GM19467 (cell line): ENCODE measurements at regions not wholly inside any gene's neighbourhood (a gene's known extent, or its start where the extent isn't known, plus 50 kb on each side); places are given as distances from the start of the nearest gene placed in this dataset.
"Not testable (repeated sequence)": the region's sequence is repeated elsewhere in the genome, so short reads cannot be mapped to it uniquely, and the experiment has no call there.

Experiments
- ATAC-seq: cut with Tn5 transposase; IDR thresholded peaks from one replicate; pipeline ENCODE4 v1.9.1; 2021; ENCODE audit warnings: mild to moderate bottlenecking, moderate library complexity; ENCODE audit not compliant: unreplicated experiment

DNA sequence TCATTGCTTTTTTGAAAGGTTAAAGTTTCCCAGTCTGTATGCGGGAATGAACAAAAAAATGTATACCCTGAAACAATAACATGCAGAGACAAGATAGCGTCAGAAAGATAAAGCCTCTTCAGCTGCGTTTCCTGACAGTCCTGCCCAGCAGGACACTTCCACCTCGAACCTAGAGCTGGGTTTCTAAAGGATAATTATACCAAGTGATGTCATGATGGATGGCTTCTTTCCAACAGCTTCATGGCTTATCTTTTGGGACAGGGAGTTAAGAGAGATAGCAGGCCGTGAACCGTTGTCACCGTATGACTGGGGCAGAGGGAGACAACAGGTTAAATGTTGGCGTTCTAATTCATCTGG is 267.6 kb upstream of the SGK1 start:
- no peak for ATAC-seq

DNA sequence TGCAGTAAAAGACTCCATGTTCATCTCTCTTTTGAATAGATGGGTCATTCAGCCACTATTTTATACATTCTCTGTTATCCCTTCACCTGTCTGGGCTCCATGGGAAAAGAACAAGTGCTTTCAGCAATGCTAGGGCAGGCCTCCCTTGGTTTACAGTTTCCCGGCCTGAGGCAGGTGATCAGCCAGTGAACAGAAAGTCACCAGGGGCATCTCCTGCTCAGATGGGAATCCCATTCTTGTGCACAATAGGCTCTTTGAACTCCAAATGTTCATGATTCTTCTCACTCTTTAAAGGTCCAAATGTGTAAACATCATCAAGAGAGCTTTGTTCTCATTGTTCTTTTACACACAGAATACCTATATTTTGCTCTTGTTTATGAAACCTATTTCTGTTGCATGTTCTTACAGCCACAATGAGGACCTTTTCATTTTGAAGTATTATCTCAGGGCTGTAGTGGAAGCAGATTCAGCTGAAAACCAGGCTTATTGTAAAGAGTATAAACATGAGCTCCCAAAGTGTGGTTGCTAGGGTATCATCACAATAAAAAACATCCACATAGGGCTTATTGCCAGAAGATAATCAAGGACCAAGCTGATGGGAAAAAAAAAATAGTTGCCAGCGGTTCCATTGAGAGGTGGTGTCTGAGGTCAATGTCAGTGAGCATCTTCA is 267.1 kb upstream of the SGK1 start:
- ATAC-seq = no peak

DNA sequence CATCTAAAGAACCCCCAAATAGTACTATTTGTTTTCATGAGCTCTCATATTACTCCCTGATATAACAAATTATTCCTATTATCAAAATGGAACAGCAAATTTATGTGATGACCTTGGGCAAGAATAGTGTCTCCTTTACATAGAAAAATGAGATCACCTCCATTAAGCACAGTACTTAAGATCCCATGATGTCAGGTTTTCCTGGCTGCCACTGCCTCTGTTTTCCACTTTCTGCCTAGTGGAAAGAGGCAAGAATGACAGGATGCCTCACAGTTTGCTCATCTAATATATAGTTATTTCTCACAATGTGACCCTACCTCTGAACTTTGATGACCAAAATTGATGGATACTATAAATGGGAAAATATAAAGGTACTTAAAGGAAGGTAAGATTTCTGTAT is 260.1 kb upstream of the SGK1 start:
- ATAC-seq = no peak

DNA sequence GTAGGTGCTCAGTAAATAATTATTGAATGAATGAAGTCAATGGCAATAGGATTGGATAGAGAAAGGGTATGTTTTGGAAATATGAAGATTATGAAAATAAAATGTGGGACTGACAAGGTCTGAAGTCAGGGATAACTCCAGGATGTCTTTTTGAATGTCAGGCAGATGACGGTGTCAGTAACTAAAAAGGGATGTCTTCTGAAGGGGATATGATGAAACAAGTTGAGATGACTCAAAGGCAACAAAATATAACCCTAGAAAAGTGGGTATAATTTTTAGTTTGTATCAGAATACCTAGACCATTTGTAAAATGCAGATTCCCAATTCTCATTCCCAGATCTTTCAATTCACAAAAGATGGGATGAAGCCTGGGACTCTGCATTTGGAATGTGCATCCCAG is 257.3 kb upstream of the SGK1 start:
- no peak for ATAC-seq

DNA sequence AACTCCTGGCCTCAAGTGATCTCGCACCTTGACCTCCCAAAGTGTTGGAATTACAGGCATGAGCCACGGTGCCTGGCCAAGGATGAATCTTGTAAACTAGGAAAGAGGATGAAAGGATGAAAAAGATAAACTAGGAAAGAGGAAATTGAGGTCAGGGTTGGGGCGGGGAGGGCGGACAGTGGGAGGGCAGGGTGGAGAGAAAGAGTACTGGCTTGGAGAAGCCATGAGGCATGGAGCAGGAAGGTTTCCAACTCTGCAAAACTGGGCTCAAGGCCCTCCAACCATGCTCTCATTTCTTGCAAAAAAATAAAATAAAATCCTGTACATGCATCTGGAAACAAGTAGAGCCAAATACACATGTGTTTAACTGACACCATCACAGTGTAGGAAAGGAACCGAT is 256.6 kb upstream of the SGK1 start:
- no peak for ATAC-seq

DNA sequence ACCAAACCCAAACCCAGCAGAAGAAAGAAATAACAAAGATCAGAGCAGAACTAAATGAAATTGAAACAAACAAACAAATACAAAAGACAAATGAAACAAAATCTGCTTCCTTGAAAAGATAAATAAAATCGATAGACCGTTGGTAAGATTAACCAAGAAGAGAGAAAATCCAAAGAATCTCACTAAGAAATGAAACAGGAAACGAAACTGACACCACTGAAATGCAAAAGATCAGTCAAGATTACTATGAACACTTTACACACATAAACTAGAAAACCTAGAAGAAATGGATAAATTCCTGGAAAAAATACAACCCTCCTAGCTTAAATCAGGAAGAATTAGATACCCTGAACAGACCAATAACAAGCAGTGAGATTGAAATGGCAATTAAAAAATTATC is 252.1 kb upstream of the SGK1 start:
- not testable (repeated sequence) for ATAC-seq

DNA sequence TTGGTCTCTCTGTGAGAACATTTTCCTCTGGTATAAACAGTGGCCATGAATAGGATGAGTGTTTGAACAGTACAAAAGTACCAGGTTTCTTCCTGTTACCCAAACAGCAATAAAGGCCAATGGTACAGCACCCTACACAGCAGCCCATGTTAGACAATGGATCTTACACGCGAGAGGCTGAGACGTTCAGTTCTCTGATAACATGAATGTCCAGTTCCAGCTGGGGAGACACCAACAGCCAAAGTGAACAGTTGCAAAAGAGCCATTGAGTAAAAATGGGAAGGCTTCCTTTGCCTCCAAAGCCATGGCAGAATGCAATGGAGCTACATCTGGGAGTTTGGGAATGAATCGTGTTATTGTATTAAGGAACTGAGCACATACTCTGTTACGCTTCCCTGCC is 246.8 kb upstream of the SGK1 start:
- ATAC-seq = no peak

DNA sequence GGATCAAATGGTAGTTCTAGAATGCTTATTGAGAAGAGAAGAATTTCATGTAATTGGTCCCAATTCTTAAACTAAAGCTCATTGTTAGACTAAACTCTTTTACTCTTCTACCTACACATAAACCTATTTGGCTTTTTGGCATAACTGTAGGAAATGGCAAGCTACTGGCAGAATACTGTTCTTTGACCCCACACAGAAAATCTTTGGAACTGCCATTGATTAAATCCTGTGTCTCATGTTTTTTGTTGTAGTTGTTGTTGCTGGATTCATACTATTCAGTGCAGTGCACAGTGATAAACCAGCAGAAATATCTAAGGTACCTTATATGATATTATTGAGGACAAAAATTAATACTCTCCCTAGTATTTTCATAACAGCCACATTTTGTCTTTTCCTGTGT is 242.1 kb upstream of the SGK1 start:
- no peak for ATAC-seq

DNA sequence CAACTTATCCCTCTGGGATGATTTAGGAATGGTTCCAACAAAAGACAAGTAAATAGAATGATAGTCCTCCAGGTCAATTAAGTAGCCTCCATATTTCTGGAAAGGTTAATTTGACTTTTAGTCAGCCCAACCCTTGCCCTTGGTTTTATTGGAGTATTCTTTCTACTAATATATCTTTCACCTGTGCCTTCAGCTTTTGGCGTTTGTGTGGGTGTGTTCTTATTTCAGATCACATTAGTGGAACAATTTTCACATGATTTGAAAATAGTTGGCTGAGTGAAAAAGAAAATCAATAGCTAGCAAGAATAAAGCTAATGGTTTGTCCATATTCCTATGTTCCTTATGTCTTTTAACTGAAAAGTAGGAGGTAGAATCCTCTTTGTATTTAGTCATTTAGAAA is 239.6 kb upstream of the SGK1 start:
- ATAC-seq = no peak

DNA sequence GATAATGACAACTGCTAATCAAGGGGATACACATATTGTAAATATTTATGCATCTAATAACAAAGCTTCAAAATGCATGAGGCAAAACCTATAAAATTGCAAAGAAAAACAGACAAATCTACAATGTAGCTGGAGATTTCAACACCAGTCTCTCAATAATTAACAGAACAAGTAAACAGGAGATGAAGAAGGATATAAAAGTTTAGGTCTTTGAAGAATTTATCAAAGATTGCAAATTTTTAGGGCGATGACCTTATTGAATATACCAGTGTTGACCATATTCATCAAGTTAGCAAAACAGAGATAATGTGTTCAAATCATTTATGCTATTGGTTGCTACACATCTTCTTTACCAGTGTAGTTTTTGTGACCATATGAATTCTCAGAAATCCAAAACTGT is 237.8 kb upstream of the SGK1 start:
- ATAC-seq = no peak

DNA sequence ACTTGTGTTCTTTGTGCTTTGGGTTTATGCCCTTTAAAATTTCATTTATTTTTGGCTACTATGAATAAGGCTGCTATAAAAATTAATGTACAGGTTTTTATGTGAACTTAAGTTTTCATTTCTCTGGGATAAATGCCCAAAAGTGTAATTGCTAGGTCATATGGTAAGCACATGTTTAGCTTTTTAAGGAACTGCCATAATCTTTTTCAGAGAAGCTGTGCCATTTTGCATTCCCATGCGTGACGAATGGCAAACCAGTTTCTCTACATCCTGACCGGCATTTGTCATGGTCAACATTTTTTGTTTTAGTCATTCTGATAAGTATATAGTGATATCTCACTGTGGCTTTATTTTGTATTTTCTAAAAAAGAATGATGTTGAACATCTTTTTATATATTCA is 236.0 kb upstream of the SGK1 start:
- ATAC-seq = no peak

DNA sequence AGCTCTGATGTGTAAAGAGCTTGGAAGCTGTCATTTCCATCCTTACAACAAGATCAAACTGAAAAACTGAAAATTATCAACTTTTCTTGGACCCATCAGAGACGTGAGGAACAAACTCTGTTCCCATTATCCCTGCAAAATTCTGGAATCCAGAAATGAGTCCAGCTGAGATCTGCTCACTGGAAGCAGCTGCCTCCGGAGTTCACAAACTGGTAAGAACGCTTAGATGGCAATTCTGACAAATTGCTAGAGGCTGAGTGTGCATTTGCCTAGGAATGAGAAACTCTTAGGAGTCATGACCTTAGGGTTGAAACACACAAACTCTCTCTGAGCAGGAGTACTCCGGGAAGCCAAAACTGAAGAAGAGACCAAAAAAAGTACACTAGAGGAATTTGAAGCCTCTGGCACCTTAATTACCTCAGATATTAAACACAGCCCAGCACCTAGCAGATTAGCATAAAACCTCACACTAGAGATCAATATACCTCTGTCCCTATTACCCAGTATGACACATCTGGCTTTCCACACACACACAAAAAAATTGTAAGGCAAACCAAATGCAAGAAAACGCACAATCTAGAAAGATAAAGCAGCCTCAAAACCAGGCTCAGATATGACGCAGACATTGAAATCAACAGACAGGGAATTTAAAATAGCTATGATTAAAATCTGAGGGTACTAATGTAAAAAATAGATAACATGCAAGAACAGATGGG is 233.5 kb upstream of the SGK1 start:
- ATAC-seq = no peak

DNA sequence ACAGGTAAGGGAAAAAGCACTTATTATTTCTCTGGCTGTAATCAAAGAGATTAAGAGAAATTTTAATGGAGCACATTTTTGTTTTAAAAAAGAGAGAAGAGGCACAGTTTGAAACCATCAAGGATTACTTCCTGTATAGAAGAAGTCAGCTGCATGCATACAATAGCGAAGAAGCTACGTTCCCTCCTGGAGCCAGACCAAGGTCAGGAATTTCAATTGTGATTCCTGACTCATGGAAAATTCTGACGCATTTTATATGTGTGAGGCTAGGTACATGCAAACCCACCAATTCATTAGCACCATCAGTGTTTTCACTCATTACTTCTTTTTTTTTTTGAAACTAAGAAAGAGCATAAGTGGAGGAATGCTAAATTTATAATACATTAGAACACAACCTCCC is 232.7 kb upstream of the SGK1 start:
- no peak for ATAC-seq

DNA sequence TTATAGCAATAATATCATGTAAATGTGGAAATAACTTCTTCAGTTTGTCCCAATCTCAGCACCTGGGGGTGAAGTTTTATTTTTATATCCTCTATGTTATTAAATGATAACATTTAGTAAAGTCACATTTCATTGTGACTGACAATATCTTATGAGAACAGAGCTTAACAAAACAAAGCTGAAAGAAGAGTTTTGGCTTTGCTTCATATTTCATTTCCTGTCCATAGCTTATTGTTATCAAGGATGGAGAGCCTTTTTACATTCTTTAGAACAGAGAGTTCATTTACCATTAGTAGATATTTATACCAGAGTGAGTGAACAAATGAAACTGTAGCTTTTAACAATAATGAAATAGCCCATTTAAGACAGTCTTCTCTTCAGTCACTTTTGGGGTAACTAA is 231.9 kb upstream of the SGK1 start:
- no peak for ATAC-seq

DNA sequence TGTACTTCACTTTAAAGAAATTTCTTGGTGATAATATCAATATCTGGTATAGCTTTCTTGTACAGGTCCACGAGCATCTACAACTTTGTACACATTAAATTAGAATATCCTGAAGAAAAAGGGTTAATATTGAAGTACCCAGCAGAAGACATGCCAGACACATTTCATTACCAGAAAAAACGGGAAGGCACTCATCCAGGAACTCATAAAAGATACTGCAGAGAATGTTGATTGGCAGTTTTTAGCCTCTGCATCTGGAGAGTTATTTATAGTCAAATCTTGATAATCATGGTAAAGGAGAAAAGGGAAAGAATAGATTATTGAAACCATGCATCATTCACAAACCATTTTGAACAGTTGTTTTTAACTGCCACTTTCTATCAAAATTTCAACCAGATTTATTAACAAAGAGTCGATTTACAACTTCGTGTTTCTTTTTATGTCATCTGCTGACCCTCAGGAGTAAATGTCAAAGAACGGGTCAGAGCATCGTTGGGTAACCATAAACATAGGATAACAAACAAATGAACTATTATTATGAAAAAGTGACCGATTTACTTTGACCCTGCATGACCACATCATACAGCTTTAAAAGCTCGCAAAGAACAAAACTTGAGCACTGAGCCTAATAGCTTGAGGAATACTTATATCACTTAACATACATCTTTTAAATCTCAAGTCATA is 229.2 kb upstream of the SGK1 start:
- ATAC-seq = no peak

DNA sequence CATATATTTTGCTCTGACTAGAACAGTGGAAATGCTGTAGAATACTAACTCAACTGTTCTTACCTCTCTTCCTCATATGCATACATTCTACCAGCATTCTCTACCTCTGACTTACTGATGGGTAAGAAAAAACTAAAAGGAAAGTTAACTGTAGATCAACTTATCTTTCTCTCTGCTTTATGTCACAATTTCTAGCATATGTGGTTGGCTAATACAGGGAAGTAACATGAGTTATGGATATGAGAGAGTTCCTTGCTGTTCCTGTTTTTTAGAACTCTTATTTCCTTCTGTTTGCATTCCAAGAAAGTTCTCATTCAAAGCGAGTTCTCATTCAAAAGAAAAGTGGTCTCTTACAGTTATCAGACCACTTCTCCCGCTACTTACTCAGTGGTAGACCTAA is 226.8 kb upstream of the SGK1 start:
- no peak for ATAC-seq

DNA sequence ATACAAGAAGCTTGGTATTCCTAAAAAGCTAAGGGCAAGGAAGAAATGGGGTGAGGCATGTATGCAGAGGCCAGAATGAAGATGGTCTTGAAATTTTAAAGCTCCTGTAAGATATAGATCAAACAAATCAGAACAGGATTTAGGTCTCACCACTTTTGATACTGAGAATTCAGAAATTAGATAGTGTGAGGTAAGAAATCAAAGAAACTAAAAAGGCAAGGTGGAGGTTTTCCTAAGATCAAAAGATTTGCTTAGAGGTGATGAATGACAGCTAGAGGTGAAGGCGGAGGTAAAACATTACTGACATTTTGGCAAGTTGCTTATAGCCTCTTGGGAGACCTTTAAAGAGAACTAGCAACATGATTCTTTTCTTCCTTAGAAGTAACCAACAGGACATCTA is 225.2 kb upstream of the SGK1 start:
- no peak for ATAC-seq

DNA sequence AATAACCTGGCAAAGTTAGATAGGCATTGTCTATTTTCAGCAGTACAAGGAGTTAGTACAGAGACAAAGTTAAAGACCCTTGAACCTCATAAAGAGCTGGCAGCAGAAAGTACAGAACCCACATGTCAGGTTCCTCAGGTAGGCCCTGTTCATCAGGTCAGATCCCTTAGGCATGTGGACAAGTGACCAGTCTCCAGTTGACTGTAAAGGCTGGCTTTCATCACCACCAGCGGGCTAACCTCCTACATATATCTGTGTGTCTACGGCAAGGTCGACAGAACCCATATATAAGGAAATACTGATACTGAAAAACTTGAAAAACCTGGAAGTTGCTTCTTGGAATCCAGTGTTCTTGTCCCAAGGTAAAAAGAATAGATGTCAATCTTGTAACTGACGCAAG is 223.1 kb upstream of the SGK1 start:
- ATAC-seq = no peak

DNA sequence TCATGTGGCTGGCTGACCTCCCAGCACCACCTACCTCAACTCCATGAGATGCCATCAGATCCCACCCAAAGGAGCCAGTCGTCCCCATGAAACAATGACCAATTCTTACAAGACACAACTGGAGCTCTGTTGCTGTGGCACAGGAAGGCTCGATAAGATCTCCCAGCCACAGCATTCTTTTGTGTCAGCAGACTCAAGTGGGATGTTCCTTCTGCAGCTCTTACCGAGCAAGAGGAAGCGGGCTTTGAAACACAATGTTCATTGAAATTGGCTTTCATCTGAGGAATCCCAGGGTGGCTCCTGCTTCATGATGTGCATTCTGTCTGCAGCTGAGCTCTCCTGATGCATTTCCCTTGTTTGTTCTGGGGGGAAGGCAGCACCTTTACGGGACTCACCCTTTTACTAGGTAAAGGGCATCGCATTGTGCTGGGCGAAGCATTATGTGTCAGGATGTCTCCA is 222.0 kb upstream of the SGK1 start:
- no peak for ATAC-seq

DNA sequence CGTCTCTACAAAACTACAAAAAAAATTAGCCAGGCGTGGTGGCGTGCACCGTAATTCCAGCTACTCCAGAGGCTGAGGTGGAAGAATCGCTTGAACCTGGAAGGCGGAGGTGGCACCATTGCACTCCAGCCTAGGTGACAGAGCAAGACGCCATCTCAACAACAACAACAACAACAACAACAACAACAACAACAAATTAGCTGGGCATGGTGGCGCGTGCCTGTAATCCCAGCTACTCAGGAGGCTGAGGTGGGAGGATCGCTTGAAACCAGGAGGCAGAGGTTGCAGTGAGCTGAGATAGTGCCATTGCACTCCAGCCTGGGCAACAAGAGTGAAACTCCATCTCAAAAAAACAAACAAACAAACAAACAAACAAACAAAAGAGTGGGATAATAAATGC is 219.9 kb upstream of the SGK1 start:
- ATAC-seq = not testable (repeated sequence)

DNA sequence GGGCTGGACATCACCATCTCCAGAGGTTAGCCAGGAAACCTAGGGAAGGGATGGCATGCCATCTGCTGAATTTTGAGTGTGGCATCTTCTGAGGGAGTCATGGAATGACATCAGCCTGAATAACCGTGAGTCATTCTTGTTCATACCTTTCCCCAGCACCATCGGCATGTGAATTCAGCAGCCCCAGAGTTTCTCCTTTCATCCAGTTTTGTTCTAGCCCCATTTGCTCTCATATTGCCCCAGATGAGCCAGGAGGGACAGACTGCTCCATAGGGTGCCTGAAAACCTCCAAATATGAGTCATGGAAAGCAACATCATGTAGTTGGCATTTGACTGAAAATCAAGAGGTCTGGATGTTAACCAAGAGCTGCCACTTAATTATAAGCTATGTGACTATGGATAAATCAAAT is 219.2 kb upstream of the SGK1 start:
- ATAC-seq = no peak

DNA sequence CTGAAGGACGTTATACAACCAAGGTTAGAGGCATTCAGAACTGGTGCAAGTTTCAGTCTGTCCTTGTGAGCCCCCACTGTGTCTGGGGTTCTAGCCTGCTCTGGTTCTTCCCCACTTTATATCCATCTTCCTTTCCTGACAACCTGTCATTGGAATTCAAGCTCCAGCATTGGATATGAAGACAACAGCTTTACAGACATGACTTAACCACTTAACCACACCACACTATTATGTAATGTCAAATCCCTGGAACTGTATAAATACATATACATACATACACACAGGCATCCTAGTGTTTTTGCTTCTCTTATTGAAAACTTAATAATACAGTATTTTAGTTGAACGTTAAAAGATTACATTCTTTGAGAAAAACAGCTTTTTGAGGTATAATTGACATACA is 217.9 kb upstream of the SGK1 start:
- no peak for ATAC-seq
